Mucosa of descending colon (tissue), 3 donors: ENCODE measurements at regions not wholly inside any gene's neighbourhood (a gene's known extent, or its start where the extent isn't known, plus 50 kb on each side); places are given as distances from the start of the nearest gene placed in this dataset.
"Not testable (repeated sequence)": the region's sequence is repeated elsewhere in the genome, so short reads cannot be mapped to it uniquely, and the experiment has no call there.

Source experiments
- ATAC-seq: fragments of 200-7000 bp; cut with Tn5 transposase; one replicate; pipeline ENCODE4 v1.9.1; 2020; ENCODE audit warnings: mild to moderate bottlenecking, moderate library complexity
- DNase-seq, 3 donors: peaks; one replicate each; pipeline ENCODE4 v3.0.0-alpha.2; 2020
- H3K36me3 ChIP-seq: fragments of 200-600 bp; one replicate; pipeline ENCODE4 v1.8.0; 2021; ENCODE audit warnings: low read depth, mild to moderate bottlenecking
- H3K4me1 ChIP-seq: fragments of 200-600 bp; one replicate; pipeline ENCODE4 v1.8.0; 2021; ENCODE audit warnings: low read depth, mild to moderate bottlenecking
- H3K4me3 ChIP-seq: fragments of 200-600 bp; one replicate; pipeline ENCODE4 v1.8.0; 2021; ENCODE audit warnings: mild to moderate bottlenecking
- H3K9me3 ChIP-seq: fragments of 200-600 bp; one replicate; pipeline ENCODE4 v1.8.0; 2021; ENCODE audit warnings: mild to moderate bottlenecking
- CTCF ChIP-seq: fragments of 200-600 bp; IDR thresholded peaks from one replicate; pipeline ENCODE4 v1.8.0; 2022; ENCODE audit warnings: antibody characterized with exemption, mild to moderate bottlenecking
- intact Hi-C, 2 donors: fragments of 100-400 bp; cut with DNase I in 1 of 2; cut with micrococcal nuclease in 1 of 2; formaldehyde crosslinking; loops; one replicate each; pipeline versions ENCODE4 v1.11.0 to v1.11.1; 2022; cut with DNase I, micrococcal nuclease
- donor health status: DM: no; HTN: no; CAD: no; lungs with moderate emphysema.
- donor health status: DM: no; HTN: no; CAD: no.
- donor health status: DM: no; HTN: yes; CAD: no.

GRCh38 chr22:12601870-12602779 lies 2925.9 kb upstream of the OR11H1 start:
- Histone ChIP-seq H3K9me3 (peaks cover 92% of the 10 kb centered on the region), H3K36me3 (no peaks in the 10 kb centered on the region), H3K4me3 (no peak overlapping the region), H3K4me1 (no peaks in the 10 kb centered on the region)
- DNase-seq (peak; percentile 25 to 57 (median 38)), ATAC-seq (no peak)
- intact Hi-C loops: no loop called here
- no peak for TF ChIP-seq CTCF

GRCh38 chr22:12603399-12603798 lies 2924.6 kb upstream of the OR11H1 start:
- intact Hi-C loops, H3K4me3 ChIP-seq, H3K4me1 ChIP-seq, ATAC-seq, DNase-seq, H3K36me3 ChIP-seq: not testable (repeated sequence)
- H3K9me3 ChIP-seq: peaks cover 91% of the 10 kb centered on the region

- peaks cover 89% of the 10 kb centered on the region for H3K9me3 ChIP-seq
- H3K4me1 ChIP-seq, H3K4me3 ChIP-seq, DNase-seq, H3K36me3 ChIP-seq, intact Hi-C loops, ATAC-seq: not testable (repeated sequence)
These were observed 2924.2 kb upstream of the OR11H1 start for GRCh38 chr22:12603833-12604232.

GRCh38 chr22:12608454-12608853 lies 2919.5 kb upstream of the OR11H1 start:
- H3K4me1 ChIP-seq, DNase-seq, ATAC-seq, H3K36me3 ChIP-seq, intact Hi-C loops, H3K4me3 ChIP-seq: not testable (repeated sequence)
- H3K9me3 ChIP-seq: peaks cover 73% of the 10 kb centered on the region

- ATAC-seq (no peak), DNase-seq (no peak)
- intact Hi-C loops: no loop called here
- H3K4me1 ChIP-seq: no peaks in the 10 kb centered on the region
- no peaks in the 10 kb centered on the region for H3K36me3 ChIP-seq
- H3K4me3 ChIP-seq: no peak overlapping the region
- H3K9me3 ChIP-seq: peaks cover 69% of the 10 kb centered on the region
- TF ChIP-seq CTCF: no peak
These were observed 2914.8 kb upstream of the OR11H1 start for GRCh38 chr22:12613199-12613598.

- intact Hi-C loops, DNase-seq, H3K36me3 ChIP-seq, ATAC-seq, H3K4me1 ChIP-seq, H3K4me3 ChIP-seq: not testable (repeated sequence)
- H3K9me3 ChIP-seq: peaks cover 70% of the 10 kb centered on the region
These were observed 2914.1 kb upstream of the OR11H1 start for GRCh38 chr22:12613907-12614306.

- H3K36me3 ChIP-seq, intact Hi-C loops, H3K4me1 ChIP-seq, DNase-seq, ATAC-seq, H3K4me3 ChIP-seq: not testable (repeated sequence)
- H3K9me3 ChIP-seq: peaks cover 75% of the 10 kb centered on the region
These were observed 2901.1 kb upstream of the OR11H1 start for GRCh38 chr22:12626894-12627293.

- H3K4me1 ChIP-seq, H3K36me3 ChIP-seq, ATAC-seq, DNase-seq, intact Hi-C loops, H3K4me3 ChIP-seq: not testable (repeated sequence)
- peaks cover 71% of the 10 kb centered on the region for H3K9me3 ChIP-seq
These were observed 2898.2 kb upstream of the OR11H1 start for GRCh38 chr22:12629815-12630214.

- H3K36me3 ChIP-seq, intact Hi-C loops, H3K4me1 ChIP-seq, DNase-seq, H3K4me3 ChIP-seq, ATAC-seq: not testable (repeated sequence)
- peaks cover 81% of the 10 kb centered on the region for H3K9me3 ChIP-seq
These were observed 2897.0 kb upstream of the OR11H1 start for GRCh38 chr22:12630965-12631364.

GRCh38 chr22:12637566-12638166 lies 2890.3 kb upstream of the OR11H1 start:
- H3K4me3 ChIP-seq, H3K4me1 ChIP-seq, intact Hi-C loops, ATAC-seq, DNase-seq, H3K36me3 ChIP-seq: not testable (repeated sequence)
- H3K9me3 ChIP-seq: peaks cover 70% of the 10 kb centered on the region

- ATAC-seq, DNase-seq, H3K4me3 ChIP-seq, intact Hi-C loops, H3K36me3 ChIP-seq, H3K4me1 ChIP-seq: not testable (repeated sequence)
- peaks cover 64% of the 10 kb centered on the region for H3K9me3 ChIP-seq
These were observed 2889.7 kb upstream of the OR11H1 start for GRCh38 chr22:12638319-12638718.
